ENCODE measurements at regions not wholly inside any gene's neighbourhood (a gene's known extent, or its start where the extent isn't known, plus 50 kb on each side); places are given as distances from the start of the nearest gene placed in this dataset.

- DNase-seq = no peak
These were observed 134.8 kb downstream of the ASB7 start for GRCh38 chr15:100737214-100737613.

DNA sequence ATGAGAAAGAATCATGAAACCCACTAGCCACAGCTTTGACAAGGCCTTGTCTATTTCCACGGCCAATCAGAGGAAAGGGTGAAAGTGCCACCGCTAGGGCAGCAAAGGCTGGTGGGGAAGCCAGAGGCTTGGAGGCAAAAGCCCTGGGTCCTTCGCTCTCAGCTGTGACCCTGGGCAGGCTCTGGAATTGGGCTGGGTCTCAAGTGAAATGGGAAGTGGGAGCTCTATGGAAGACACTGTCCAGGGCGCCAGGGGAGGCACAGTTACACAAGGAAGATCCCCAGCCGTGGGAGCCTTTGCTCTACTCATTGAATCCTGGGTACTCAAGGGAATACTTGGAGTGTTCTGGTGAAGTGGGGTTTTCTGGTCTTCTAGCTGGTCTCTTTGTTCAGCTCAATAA, 136.2 kb downstream of the ASB7 start:
- no peak for DNase-seq

DNA sequence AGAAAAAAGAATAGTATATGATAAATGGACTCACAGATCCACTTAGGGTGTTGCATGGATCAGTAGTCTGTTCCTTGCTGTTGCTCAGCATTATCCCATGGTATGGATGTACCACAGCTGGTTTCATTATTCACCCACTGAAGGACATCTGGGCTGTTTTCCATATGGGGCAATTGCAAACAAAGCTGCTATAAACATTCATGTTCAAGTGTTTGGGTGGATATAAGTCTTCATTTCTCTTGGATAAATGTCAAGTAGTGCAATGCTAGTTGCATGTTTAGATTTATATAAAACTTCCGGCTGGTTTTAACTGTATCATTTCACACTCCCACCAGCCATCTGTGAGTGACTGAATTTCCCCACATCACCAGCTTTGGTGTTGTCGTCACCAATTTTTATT, 137.7 kb downstream of the ASB7 start:
- no peak for DNase-seq

DNA sequence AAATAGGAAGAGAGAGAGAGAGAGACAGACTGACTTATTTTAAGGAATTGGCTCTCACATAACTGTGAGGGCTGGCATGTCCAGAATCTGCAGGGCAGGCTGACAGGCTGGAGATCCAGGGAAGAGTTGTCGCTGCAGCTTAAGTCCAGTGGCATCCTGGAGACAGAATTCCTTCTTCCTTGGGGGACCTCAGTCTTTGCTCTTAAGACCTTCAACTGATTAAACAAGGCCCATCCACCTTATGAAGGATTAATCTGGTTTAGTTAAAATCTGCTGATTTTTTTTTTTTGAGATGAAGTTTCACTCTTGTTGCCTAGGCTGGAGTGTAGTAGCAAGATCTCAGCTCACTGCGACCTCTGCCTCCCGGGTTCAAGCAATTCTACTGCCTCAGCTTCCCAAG, 128.0 kb upstream of the ALDH1A3 start:
- no peak for DNase-seq

DNA sequence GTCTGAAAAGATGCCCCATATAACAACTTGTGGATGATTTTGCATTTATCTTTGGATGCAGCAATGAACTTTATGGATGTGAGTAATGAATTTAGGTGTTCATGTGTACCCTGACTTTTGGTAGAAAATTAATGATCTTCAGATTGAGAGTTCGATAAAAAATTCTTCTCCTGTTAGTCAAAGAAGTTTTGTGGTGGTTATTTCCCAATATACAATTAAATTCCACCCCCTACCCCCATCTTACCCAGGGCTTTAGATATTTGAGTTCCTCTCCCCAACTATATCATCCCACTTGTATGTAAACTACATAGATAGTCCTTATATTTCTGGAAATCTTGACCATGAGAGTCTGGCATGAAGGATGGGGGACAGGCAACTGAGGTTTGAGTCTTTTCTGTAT, 126.1 kb upstream of the ALDH1A3 start:
- DNase-seq = no peak

GRCh38 chr15:100757661-100758060, 122.0 kb upstream of the ALDH1A3 start:
- no peak for DNase-seq

DNA sequence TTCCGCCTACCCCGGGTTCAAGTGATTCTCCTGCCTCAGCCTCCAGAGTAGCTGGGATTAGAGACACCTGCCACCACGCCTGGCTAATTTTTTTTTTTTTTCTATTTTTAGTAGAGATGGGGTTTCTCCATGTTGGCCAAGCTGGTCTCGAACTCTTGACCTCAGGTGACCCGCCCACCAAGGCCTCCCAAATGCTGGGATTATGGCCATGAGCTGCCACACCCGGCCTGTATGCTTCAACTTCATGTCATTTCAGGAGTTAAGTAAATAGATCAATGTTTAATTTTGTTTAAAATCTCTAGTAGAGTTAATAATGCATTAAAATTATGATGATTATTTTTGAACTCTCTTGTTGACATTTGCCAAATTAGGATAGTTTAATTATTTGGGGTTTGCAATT, 121.1 kb upstream of the ALDH1A3 start:
- DNase-seq = no peak

- DNase-seq = no peak
These were observed 120.5 kb upstream of the ALDH1A3 start for GRCh38 chr15:100759106-100759505.

DNA sequence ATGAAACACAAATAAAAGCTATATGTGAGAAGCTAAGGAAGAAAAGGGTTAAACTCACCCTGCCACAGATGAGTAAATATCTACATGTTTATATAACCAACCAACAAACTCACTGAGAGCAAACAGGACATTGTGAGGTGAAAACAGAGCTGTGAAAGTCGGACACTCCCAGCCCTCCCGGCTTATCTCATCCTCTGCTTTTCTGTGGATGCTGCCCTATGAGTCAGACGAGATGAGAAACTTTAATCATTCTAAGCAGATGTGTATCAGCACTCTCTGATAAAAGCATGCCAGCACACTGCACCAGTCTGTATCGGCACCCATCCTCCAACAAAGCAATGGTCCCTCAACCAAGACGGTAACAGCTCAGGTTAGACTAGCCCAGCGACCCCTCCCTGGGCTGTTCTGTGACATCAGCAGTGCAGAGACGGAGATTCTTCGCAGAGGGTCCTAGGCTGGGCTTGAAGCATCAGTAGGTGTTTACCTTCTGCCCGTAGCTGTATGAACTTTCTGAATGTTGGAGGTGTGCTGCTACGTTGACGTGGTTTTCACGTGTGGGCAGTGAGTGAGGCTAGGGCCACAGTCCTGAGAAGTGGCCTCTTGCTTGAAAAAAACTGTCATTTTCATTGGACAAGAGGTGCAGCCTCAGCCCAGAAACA, 119.8 kb upstream of the ALDH1A3 start:
- no peak for DNase-seq

DNA sequence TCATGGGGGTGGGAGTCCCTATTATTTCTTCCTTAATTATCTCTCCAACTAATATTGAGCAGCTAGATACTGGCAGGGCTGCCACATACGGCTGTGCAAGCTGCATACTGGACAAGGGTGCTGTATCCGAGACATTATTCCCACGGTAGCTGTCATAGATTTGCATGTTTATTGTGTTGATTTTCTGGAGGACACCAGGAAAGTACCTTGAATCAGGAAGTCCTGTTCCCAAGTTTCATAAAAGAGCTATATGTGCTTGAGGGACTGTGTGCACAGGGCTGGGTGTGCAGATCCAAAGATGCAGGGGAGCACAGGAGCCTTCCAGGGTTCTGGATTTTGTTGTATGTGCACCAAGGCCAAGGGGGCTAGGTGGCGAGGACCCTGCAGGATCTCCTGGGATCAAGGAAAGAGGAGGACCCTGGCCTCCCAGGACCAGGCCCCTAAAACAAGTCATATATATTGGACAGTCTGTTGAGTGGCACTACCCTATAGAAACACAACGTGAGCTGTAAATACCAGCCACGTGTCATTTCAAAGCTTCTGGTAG, 119.2 kb upstream of the ALDH1A3 start:
- no peak for DNase-seq

- no peak for DNase-seq
These were observed 118.2 kb upstream of the ALDH1A3 start for GRCh38 chr15:100761290-100761935.

DNA sequence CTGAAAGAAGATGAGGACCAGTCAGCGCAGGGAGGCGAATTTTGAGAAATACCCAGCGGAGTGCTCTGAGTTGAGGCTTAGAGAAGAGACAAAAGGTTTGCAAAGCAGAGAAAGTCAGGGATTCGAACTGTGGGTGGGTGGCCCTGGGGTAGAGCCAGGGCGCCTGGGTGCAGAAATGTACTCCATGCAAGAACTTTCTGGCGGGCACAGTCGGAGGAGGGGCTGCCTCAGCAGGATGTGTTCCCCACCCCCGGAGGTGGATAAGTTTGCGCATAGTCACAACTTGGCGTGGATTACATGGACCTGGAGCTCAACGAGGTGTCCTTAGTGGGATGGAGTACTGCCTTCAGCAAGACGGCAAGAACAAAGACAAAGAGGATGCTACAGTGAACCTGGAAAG, 117.3 kb upstream of the ALDH1A3 start:
- DNase-seq = no peak

DNA sequence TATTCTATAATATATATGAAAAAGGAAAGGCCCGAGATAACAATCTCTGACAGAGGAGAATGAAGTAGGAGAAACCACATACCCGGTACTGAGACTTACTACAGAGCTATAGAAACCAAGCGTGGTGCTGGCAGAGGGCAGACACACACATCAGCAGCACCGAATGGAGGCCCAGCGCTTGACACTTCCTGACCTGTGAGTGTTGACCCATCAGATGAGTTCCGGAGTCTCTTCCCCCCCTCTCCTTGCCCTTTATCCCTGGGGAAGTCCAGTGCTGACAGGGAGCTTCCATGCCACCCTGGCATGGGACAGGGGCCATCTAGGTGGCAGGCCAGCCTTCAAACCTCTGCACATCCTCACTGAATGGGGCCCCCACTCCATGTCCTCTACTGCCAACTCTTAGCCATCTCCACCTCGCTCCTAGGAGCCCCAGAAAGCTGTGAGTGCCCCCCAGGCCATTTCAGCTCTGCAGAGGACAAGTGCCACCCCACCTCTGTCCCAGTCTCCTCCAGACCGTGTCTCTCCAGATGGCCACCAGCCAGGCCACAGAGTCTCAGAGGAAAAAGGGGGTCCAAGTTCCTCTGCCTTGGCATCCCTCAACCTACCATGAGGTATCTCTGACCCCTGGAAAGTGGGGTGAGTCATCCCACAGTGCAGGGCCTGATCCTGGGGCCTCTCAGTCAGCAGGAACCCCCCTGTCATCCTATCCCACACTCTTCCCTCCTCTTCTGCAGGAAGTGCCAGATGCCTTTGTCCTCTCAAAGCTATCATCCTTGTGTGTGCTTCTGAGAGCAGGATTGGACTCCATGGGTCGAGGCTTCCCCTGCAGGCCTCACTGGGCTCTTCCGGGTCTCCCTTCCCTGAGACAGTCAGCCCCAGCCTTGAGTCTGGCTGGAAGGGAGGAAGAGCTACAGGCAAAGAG, 116.5 kb upstream of the ALDH1A3 start:
- no peak for DNase-seq

GRCh38 chr15:100763835-100764750, 115.5 kb upstream of the ALDH1A3 start:
- DNase-seq = no peak

DNA sequence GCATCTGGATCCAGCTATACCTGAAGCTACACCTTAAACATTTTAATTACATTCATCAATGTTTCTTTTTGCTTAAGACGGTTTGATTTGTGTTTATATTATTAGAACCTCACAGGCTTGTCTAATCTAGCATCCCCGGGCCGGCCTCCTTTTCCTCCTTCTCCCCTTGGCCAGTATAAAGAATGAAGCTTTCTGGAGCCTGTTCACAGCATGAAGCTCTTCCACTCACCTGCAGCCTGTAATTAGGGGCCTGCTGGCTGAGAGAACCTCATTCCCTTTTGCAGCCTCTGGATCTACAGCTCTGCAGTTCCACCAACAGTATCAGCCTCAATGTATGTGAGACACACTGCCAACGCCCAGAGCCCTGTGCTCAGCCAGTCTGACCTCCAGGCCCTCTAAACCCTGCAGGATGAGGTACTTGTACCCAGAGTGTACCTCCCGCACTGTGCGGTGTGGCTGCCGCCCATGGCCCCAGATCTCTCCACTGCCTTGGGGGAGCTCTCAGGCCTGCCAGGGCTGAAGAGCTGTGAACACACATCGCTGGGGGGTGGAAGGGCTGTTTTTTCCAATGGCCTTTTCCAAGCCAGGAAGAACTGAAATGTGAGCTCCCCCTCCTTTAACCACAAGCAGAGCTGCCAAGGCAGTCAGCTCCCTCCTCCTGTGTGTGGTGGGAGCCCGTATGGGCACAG, 114.7 kb upstream of the ALDH1A3 start:
- DNase-seq = no peak

- no peak for DNase-seq
These were observed 114.0 kb upstream of the ALDH1A3 start for GRCh38 chr15:100765467-100766241.

DNA sequence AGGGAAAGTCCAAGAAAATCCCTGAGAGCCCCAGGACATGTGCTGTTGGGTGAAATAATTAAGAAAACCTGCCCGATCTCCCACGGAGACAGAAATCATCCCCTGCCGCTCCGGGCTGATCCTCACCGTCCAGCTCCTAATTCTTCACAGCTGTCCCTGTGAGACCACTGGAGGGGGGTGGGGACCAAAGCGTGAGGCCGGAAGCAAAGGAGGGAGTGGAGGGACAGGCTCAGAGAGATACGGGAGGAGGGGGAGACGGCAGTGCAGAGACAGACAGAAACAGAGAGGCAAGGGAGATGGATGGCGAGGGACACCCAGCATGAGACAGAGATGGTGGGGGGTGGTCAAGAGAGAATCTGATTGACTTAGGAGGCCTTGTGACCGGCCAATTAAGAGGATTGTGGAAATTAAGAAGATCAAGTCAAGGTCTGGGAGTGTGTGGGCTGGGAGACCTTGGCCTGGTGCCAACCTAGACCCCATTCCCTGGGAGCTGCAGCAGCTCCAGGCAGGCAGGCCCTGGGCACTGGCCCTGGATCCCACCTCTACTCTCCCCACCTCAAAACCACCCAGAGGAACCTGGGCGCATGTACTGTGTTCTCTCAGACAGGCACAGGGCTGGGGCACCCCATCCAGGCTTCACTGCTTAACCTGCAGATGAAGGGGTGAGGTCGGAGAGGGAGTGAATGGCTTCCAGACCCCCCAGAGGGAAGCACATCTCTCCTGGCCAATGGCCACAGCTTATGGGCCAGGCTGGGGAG, 113.2 kb upstream of the ALDH1A3 start:
- no peak for DNase-seq

GRCh38 chr15:100767001-100767825, 112.4 kb upstream of the ALDH1A3 start:
- DNase-seq = no peak

DNA sequence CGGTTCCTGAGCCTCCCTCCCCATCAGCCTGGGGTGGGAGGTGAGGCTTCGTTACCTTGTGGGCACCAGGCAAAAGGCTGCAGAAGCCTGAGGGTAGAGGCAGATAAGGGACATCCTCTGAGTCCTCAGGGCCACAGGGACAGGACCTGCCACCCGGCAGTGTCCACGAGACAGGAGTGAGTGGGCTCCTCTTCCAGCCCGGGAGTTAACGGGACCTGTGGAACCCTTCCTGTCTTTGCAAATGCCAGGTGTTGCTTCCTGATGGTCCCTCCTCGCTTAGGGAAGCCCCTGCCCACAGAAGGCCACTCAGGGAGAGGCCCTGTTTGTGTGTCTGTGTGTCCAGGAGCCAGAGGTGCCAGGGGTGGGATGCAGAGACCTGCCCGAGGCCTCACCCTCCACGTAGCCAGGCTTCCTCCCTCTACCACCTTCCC, 111.1 kb upstream of the ALDH1A3 start:
- no peak for DNase-seq

Measured in NCI-H774 (cell line).